Stimulated activated CD4-positive, alpha-beta T cell treated with anti-CD3 and anti-CD28 coated beads, Interleukin-15, amount 100 ng/mL, for 24 hours (primary cell): ENCODE measurements at regions not wholly inside any gene's neighbourhood (a gene's known extent, or its start where the extent isn't known, plus 50 kb on each side); places are given as distances from the start of the nearest gene placed in this dataset.
A peak's percentile ranks its signal among the peaks of the same experiment; 100 is the strongest.

Experiments
- DNase-seq: peaks from one replicate; pipeline ENCODE4 v3.0.0-alpha.2; 2020

GRCh38 chr12:3987571-3987970 lies 114.4 kb upstream of the PARP11 start:
- DNase-seq: no peak

DNA sequence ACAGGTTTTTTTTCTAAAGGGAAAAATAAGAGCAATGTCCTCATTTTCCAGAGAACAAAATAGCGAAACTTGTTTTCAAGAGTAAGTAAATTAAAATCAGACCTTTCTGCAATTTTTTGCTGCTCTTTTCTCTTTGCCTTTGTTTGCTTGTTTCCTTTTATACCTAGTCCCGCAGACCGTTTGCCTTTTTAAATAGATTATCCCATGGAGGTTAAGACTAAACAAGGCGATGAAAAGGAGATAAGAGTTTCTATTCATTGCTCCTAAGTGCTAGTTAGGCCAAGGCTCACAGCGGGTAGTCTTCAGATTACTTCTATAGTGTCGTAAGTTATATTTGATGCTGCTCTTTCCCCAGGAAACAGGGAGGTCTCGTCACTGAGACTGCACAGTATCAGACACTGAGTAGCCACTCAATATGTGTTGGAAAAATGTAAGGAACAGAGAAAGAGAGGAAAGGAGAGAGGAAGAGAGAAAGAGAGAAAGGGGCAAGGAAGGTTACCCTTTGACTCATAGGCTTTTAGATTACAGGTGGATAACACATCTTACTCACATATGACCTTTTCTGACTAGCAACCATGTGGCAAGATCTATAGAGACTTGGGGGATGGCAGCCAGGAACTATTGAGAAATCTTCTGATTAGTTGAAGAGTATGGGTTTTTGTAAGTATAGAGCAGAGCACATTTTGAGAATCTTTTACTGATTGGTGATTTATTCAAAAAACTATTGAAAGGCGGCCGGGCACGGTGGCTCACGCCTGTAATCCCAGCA lies 107.5 kb upstream of the PARP11 start:
- DNase-seq: no peak

- no peak for DNase-seq
Observed at GRCh38 chr12:3977621-3978020, 104.4 kb upstream of the PARP11 start.

GRCh38 chr12:3976351-3976938 lies 103.2 kb upstream of the PARP11 start:
- DNase-seq: peak; percentile 31

GRCh38 chr12:3975652-3976051 lies 102.5 kb upstream of the PARP11 start:
- DNase-seq: no peak

GRCh38 chr12:3974883-3975282 lies 101.7 kb upstream of the PARP11 start:
- no peak for DNase-seq

DNA sequence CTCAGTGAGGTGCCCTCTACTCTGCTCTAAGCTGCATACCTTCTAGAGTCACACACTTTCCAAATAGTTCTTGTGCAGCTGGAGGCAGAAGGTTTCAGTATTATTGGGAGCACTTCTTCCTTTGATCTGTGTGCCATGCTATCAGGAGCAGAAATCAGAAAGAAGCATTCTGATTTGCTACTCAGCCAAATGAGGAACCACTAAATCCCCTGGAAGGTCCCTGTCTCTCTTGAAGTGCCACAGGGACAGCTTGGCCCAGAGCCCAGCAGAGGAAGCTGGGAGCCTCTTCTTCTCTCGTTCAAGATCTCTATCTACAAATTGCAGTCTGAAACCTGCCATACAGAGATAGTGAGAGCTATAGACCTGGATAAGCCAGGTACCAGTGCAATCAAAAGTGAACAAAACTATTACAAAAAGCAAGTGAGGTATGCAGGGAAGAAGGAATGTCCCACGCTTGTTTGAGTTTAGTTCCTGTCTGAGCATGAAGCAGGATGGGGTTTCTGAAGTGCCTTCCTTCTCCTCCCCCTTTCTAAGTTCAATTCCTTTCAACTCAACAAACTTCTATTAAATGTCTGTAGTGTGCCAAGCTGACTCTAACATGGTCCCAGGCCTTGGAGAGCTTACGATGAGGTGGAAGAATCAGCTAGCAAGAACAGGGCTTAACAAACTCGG lies 100.9 kb upstream of the PARP11 start:
- peak; percentile 50 for DNase-seq

GRCh38 chr12:3973269-3973884 lies 100.2 kb upstream of the PARP11 start:
- DNase-seq: peak; percentile 47

- DNase-seq: peak; percentile 19
Observed at GRCh38 chr12:3972576-3972975, 99.4 kb upstream of the PARP11 start.

DNA sequence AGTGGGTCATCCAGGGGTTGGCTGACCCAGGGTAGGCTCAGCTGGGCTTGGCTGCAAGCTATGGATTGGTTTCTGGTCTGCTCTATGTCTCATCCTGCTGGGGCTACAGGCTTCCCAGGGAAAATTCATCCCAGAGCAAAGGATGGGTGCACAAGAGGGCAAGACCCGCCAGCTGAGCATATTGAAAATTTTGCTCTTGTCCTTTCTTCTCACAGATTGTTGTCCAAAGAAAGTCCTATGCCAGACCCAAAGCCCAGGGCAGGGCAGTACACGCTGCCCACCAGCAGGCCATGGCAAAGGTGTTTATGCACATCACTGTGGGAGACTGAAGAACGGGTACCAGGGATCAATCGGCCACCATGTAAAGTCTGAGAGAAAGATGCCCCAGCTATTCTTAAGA lies 95.3 kb upstream of the PARP11 start:
- no peak for DNase-seq

GRCh38 chr12:3967556-3968160 lies 94.5 kb upstream of the PARP11 start:
- DNase-seq: no peak

DNA sequence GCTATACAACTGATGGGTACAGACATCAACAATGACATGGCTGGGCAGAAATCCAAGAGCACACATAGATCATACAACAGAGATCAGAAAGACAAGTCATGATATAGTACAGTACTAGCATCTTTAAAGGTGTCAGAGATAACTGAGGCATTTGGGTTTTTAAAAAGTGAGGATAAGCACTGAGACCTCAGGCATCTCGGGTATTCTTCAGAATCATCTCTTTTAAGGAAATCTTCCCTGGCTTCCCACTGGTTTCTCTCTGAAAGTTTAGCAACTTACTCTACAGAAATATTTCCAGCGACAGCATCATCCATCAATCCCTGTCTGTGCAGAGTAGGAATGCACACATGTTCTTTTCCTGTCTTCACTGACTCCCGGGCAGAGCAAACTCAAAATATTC lies 93.2 kb upstream of the PARP11 start:
- DNase-seq: no peak

GRCh38 chr12:3965046-3965445 lies 91.8 kb upstream of the PARP11 start:
- no peak for DNase-seq

DNA sequence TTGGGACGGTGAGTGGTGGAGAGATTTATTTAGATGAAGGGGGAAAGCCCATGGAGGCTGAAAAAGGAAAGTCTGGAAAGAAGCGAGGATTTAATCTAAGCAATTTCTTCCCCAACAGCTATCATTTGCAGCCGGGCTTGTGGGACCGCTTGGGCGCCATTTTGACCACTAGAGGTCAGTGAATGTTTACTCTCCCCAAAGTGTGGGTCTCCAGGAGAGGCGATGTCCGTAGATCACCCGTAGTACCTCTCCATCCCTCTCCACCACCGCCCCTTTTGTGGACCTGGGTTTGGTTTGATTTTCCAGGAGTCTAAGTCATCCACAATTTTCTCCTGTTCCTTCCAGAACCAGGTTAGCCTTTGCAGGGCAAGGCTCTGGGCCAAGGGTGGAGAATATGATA lies 91.2 kb upstream of the PARP11 start:
- DNase-seq: peak; percentile 35

- peak; percentile 67 for DNase-seq
Observed at GRCh38 chr12:3962631-3963483, 89.7 kb upstream of the PARP11 start.

GRCh38 chr12:3961591-3961990 lies 88.4 kb upstream of the PARP11 start:
- DNase-seq: no peak

GRCh38 chr12:3959799-3960560 lies 86.8 kb upstream of the PARP11 start:
- DNase-seq: no peak

DNA sequence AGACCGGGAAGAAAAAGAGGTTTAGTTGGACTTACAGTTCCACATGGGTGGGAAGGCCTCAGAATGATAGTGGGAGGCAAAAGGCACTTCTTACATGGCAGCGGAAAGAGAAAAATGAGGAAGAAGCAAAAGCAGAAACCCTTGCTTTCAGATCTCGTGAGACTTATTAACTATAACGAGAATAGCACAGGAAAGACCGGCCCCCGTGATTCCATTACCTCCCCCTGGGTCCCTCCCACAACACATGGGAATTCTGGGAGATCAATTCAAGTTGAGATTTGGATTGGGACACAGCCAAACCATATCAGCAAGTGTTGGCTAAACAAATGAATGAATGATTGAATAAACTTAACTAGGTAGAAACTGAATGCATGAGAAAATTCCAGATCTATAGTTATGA lies 85.3 kb upstream of the PARP11 start:
- DNase-seq: no peak

DNA sequence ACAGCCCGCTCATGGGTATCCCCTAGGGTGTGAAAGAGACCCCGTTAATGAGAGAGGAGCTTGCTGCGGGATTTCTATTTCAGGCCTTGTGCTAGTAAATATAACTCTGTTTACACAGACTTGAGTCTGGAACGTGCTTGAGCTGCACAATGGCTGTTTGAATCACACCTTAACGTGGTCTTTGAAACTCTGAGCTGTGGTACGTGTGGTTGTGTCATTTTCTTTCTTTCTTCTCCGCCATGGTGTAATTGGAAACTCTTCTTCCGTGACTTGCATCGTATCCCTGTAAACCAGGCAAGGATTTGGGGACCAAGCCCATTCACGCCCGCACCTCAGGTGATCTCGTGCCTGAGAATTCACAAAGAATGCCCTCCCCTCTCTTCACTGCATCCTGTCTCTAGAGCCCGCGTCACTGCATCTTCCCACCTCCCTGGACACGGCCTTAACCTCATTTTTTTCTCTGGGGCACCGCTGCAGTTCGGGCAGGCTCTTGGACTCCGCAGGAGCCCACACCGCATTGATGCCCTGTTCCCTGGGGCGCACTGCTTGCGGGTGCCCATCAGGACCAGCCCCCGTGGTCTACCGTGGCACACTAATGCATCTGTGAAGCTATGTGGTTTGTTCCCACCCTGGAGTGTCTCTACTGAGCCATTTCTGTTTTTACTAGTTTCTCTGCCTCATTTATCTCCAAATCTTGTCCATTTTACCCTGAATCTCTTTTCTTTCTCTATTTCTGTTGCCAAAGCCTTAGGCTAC lies 78.4 kb upstream of the PARP11 start:
- no peak for DNase-seq

- no peak for DNase-seq
Observed at GRCh38 chr12:3950714-3951320, 77.6 kb upstream of the PARP11 start.
